ENCODE measurements at regions not wholly inside any gene's neighbourhood (a gene's known extent, or its start where the extent isn't known, plus 50 kb on each side); places are given as distances from the start of the nearest gene placed in this dataset.
"Not testable (repeated sequence)": the region's sequence is repeated elsewhere in the genome, so short reads cannot be mapped to it uniquely, and the experiment has no call there.

- no peak for FAIRE-seq
Observed at GRCh38 chr3:33957176-33957575, 158.7 kb downstream of the PDCD6IP start.

GRCh38 chr3:33958661-33959060, 160.2 kb downstream of the PDCD6IP start:
- FAIRE-seq = no peak

- no peak for FAIRE-seq
Observed at GRCh38 chr3:33962396-33962795, 164.0 kb downstream of the PDCD6IP start.

GRCh38 chr3:33970180-33970579, 171.8 kb downstream of the PDCD6IP start:
- not testable (repeated sequence) for FAIRE-seq

- no peak for FAIRE-seq
Observed at GRCh38 chr3:33971055-33971454, 172.6 kb downstream of the PDCD6IP start.

- no peak for FAIRE-seq
Observed at GRCh38 chr3:33975463-33975862, 177.0 kb downstream of the PDCD6IP start.

- no peak for FAIRE-seq
Observed at GRCh38 chr3:33977227-33977626, 178.8 kb downstream of the PDCD6IP start.

GRCh38 chr3:33980252-33980651, 181.8 kb downstream of the PDCD6IP start:
- no peak for FAIRE-seq

- FAIRE-seq = no peak
Observed at GRCh38 chr3:33982269-33982798, 183.9 kb downstream of the PDCD6IP start.

- FAIRE-seq = not testable (repeated sequence)
Observed at GRCh38 chr3:33982949-33983348, 184.5 kb downstream of the PDCD6IP start.

GRCh38 chr3:33989229-33989628, 190.8 kb downstream of the PDCD6IP start:
- no peak for FAIRE-seq

GRCh38 chr3:33991673-33992072, 193.2 kb downstream of the PDCD6IP start:
- FAIRE-seq = no peak

- no peak for FAIRE-seq
Observed at GRCh38 chr3:33993631-33994030, 195.2 kb downstream of the PDCD6IP start.

GRCh38 chr3:33994568-33994967, 196.1 kb downstream of the PDCD6IP start:
- no peak for FAIRE-seq

GRCh38 chr3:34000301-34000700, 201.9 kb downstream of the PDCD6IP start:
- no peak for FAIRE-seq

- FAIRE-seq = no peak
Observed at GRCh38 chr3:34001022-34001421, 202.6 kb downstream of the PDCD6IP start.

- no peak for FAIRE-seq
Observed at GRCh38 chr3:34001990-34002389, 203.6 kb downstream of the PDCD6IP start.

GRCh38 chr3:34002569-34003100, 204.2 kb downstream of the PDCD6IP start:
- FAIRE-seq = no peak

- FAIRE-seq = no peak
Observed at GRCh38 chr3:34005886-34006285, 207.5 kb downstream of the PDCD6IP start.

- no peak for FAIRE-seq
Observed at GRCh38 chr3:34008191-34008590, 209.8 kb downstream of the PDCD6IP start.

GRCh38 chr3:34008836-34009809, 210.7 kb downstream of the PDCD6IP start:
- no peak for FAIRE-seq

- FAIRE-seq = no peak
Observed at GRCh38 chr3:34011171-34012101, 213.0 kb downstream of the PDCD6IP start.

GRCh38 chr3:34012102-34012461, 213.7 kb downstream of the PDCD6IP start:
- no peak for FAIRE-seq

Measured in endometrium (tissue), 2 donors.